VCaP (cell line): ENCODE measurements at regions not wholly inside any gene's neighbourhood (a gene's known extent, or its start where the extent isn't known, plus 50 kb on each side); places are given as distances from the start of the nearest gene placed in this dataset.

Source experiments
- H3K27ac ChIP-seq: fragments of 450-650 bp; 2 replicates; pipeline ENCODE4 v1.5.1; 2017
- CTCF ChIP-seq: fragments of 450-650 bp; conservative IDR thresholded peaks from 2 replicates; pipeline ENCODE4 v1.5.1; 2017; ENCODE audit warnings: mild to moderate bottlenecking, moderate library complexity

- TF ChIP-seq CTCF: no peak
- H3K27ac ChIP-seq: no peak overlapping the region
These were observed 156.7 kb upstream of the KIRREL3 start for GRCh38 chr11:127157225-127157624.

- no peak overlapping the region for H3K27ac ChIP-seq
- TF ChIP-seq CTCF: no peak
These were observed 148.8 kb upstream of the KIRREL3 start for GRCh38 chr11:127149410-127149809.

GRCh38 chr11:127143251-127143650 lies 142.7 kb upstream of the KIRREL3 start:
- no peak overlapping the region for H3K27ac ChIP-seq
- no peak for TF ChIP-seq CTCF

- no peak for TF ChIP-seq CTCF
- no peak overlapping the region for H3K27ac ChIP-seq
These were observed 138.0 kb upstream of the KIRREL3 start for GRCh38 chr11:127138613-127139012.

- no peak overlapping the region for H3K27ac ChIP-seq
- no peak for TF ChIP-seq CTCF
These were observed 137.3 kb upstream of the KIRREL3 start for GRCh38 chr11:127137771-127138280.

- TF ChIP-seq CTCF: no peak
- no peak overlapping the region for H3K27ac ChIP-seq
These were observed 135.9 kb upstream of the KIRREL3 start for GRCh38 chr11:127136438-127136837.

GRCh38 chr11:127135256-127135655 lies 134.7 kb upstream of the KIRREL3 start:
- no peak overlapping the region for H3K27ac ChIP-seq
- TF ChIP-seq CTCF: no peak
